Uterus (tissue), 3 donors: ENCODE measurements at regions not wholly inside any gene's neighbourhood (a gene's known extent, or its start where the extent isn't known, plus 50 kb on each side); places are given as distances from the start of the nearest gene placed in this dataset.

Experiments
- DNase-seq, 2 donors: peaks; one replicate each; pipeline ENCODE4 v3.0.0-alpha.2; 2019 to 2020
- H3K27ac ChIP-seq, 2 donors: fragments of 200-600 bp; sonication (generic); 1 replicate in 1 of 2; 2 replicates in 1 of 2; pipeline ENCODE4 v1.5.1; 2016 to 2018
- H3K27me3 ChIP-seq, 2 donors: fragments of 200-600 bp; sonication (generic); one replicate each; pipeline ENCODE4 v1.5.1; 2018 to 2019; ENCODE audit warnings: control low read depth in 1 of 2
- H3K36me3 ChIP-seq, 2 donors: fragments of 200-600 bp; sonication (generic); one replicate each; pipeline ENCODE4 v1.5.1; 2019; ENCODE audit warnings: control low read depth in 1 of 2
- H3K4me1 ChIP-seq, 2 donors: fragments of 200-600 bp; sonication (generic); one replicate each; pipeline ENCODE4 v1.5.1; 2018 to 2019; ENCODE audit warnings: control low read depth in 1 of 2
- H3K4me3 ChIP-seq, 2 donors: fragments of 200-600 bp; sonication (generic); 1 replicate in 1 of 2; 2 replicates in 1 of 2; pipeline ENCODE4 v1.5.1; 2018 to 2019; ENCODE audit warnings: mild to moderate bottlenecking in 1 of 2
- H3K9me3 ChIP-seq, 2 donors: fragments of 200-600 bp; sonication (generic); one replicate each; pipeline ENCODE4 v1.5.1; 2019; ENCODE audit warnings: control low read depth in 1 of 2
- POLR2A ChIP-seq, 2 donors: fragments of 450-650 bp; IDR thresholded peaks; one replicate each; pipeline ENCODE4 v1.6.1; 2016; ENCODE audit warnings: antibody characterized with exemption in 2 of 2, mild to moderate bottlenecking in 1 of 2, moderate library complexity in 1 of 2
- intact Hi-C: fragments of 100-400 bp; cut with DNase I; formaldehyde crosslinking; loops from one replicate; pipeline ENCODE4 v1.15.1; 2023; ENCODE audit warnings: low total_unique reads
- TF ChIP-seq, protein P1 (sequence below), 4 experiments: fragments of 200-600 bp in 2 of 4; fragments of 450-650 bp in 2 of 4; sonication (generic) in 2 of 4; IDR thresholded peaks; one replicate each; pipeline ENCODE4 v1.5.1; 2016 to 2019; ENCODE audit warnings: antibody characterized with exemption in 4 of 4, mild to moderate bottlenecking in 2 of 4, moderate library complexity in 1 of 4
- donor health status: DM: yes; HTN: yes; CAD: no.

GRCh38 chr6:164005004-164005711 lies 590.6 kb downstream of the QKI start:
- Histone ChIP-seq H3K27me3 (no peaks in the 10 kb centered on the region), H3K4me3 (no peak overlapping the region), H3K9me3 (no peaks in the 10 kb centered on the region), H3K36me3 (no peaks in the 10 kb centered on the region), H3K27ac (no peak overlapping the region), H3K4me1 (no peaks in the 10 kb centered on the region)
- DNase-seq, result no peak
- intact Hi-C loops, result no loop called here
- no peak for TF ChIP-seq POLR2A (IDR thresholded peaks at IDR 0.05)
- TF ChIP-seq, protein P1, sequence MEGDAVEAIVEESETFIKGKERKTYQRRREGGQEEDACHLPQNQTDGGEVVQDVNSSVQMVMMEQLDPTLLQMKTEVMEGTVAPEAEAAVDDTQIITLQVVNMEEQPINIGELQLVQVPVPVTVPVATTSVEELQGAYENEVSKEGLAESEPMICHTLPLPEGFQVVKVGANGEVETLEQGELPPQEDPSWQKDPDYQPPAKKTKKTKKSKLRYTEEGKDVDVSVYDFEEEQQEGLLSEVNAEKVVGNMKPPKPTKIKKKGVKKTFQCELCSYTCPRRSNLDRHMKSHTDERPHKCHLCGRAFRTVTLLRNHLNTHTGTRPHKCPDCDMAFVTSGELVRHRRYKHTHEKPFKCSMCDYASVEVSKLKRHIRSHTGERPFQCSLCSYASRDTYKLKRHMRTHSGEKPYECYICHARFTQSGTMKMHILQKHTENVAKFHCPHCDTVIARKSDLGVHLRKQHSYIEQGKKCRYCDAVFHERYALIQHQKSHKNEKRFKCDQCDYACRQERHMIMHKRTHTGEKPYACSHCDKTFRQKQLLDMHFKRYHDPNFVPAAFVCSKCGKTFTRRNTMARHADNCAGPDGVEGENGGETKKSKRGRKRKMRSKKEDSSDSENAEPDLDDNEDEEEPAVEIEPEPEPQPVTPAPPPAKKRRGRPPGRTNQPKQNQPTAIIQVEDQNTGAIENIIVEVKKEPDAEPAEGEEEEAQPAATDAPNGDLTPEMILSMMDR (IDR thresholded peaks at IDR 0.05), result no peak

GRCh38 chr6:164000276-164000675 lies 585.8 kb downstream of the QKI start:
- no peaks in the 10 kb centered on the region for H3K4me1 ChIP-seq
- no peak for DNase-seq
- no peak overlapping the region for H3K4me3 ChIP-seq
- TF ChIP-seq POLR2A (IDR thresholded peaks at IDR 0.05), result no peak
- TF ChIP-seq, protein P1 (IDR thresholded peaks at IDR 0.05), result no peak
- H3K27me3 ChIP-seq, result no peaks in the 10 kb centered on the region
- H3K27ac ChIP-seq, result no peak overlapping the region
- no peaks in the 10 kb centered on the region for H3K9me3 ChIP-seq
- intact Hi-C loops, result no loop called here
- no peaks in the 10 kb centered on the region for H3K36me3 ChIP-seq

- Histone ChIP-seq H3K9me3 (no peaks in the 10 kb centered on the region), H3K27ac (no peak overlapping the region)
- intact Hi-C loops, result no loop called here
Observed at GRCh38 chr6:163999475-164000125, 585.1 kb downstream of the QKI start.

GRCh38 chr6:163998496-163998895 lies 584.0 kb downstream of the QKI start:
- DNase-seq, result no peak
- H3K4me3 ChIP-seq, result no peak overlapping the region
- intact Hi-C loops, result no loop called here

More at GRCh38 chr6:163999475-164000125, 585.1 kb downstream of the QKI start:
- no peaks in the 10 kb centered on the region for H3K4me1 ChIP-seq
- no peak for DNase-seq
- no peaks in the 10 kb centered on the region for H3K36me3 ChIP-seq
- no peaks in the 10 kb centered on the region for H3K27me3 ChIP-seq
- TF ChIP-seq, protein P1 (IDR thresholded peaks at IDR 0.05), result no peak
- no peak for TF ChIP-seq POLR2A (IDR thresholded peaks at IDR 0.05)
- H3K4me3 ChIP-seq, result no peak overlapping the region

DNA sequence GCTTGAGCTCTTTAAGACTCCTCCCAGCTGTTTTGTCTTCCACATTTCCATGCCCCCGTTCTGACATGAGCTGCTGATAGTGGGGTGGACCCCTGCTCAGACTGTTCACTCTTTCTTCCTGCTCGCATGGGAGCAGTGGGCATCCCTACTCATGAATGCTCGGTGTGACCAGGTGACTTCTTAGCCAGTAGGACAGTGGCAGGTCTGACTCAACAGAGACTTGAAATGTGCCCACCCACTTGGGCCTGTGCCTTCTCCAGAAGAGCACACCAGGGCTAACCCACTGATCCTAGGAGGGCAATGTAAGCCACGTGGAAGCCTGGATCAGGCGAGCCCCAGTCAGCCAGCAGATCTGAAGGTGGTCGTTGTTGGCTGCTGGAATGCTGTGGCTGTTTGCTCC lies 582.0 kb downstream of the QKI start:
- no peak for DNase-seq
- TF ChIP-seq, protein P1 (IDR thresholded peaks at IDR 0.05), result no peak
- TF ChIP-seq POLR2A (IDR thresholded peaks at IDR 0.05), result no peak
- Histone ChIP-seq H3K9me3 (no peaks in the 10 kb centered on the region), H3K4me1 (no peaks in the 10 kb centered on the region), H3K4me3 (no peak overlapping the region), H3K36me3 (no peaks in the 10 kb centered on the region), H3K27ac (no peak overlapping the region), H3K27me3 (no peaks in the 10 kb centered on the region)
- intact Hi-C loops, result no loop called here

More at GRCh38 chr6:163998496-163998895, 584.0 kb downstream of the QKI start:
- Histone ChIP-seq H3K9me3 (no peaks in the 10 kb centered on the region), H3K36me3 (no peaks in the 10 kb centered on the region), H3K27ac (no peak overlapping the region), H3K4me1 (no peaks in the 10 kb centered on the region), H3K27me3 (no peaks in the 10 kb centered on the region)
- TF ChIP-seq POLR2A (IDR thresholded peaks at IDR 0.05), result no peak
- TF ChIP-seq, protein P1 (IDR thresholded peaks at IDR 0.05), result no peak
